Ovary (tissue), 7 donors: ENCODE measurements at regions not wholly inside any gene's neighbourhood (a gene's known extent, or its start where the extent isn't known, plus 50 kb on each side); places are given as distances from the start of the nearest gene placed in this dataset.
A peak's percentile ranks its signal among the peaks of the same experiment; 100 is the strongest.

ENCODE experiments used
- DNase-seq, 5 donors: peaks; one replicate each; pipeline ENCODE4 v3.0.0-alpha.2; 2019 to 2020
- H3K27ac ChIP-seq, 2 donors: fragments of 200-600 bp; one replicate each; pipeline versions ENCODE4 v1.5.1 to v1.8.0; 2019 to 2022
- H3K27me3 ChIP-seq: fragments of 200-600 bp; one replicate; pipeline ENCODE4 v1.8.0; 2022
- H3K36me3 ChIP-seq: fragments of 200-600 bp; sonication (generic); one replicate; pipeline ENCODE4 v1.5.1; 2019
- H3K4me1 ChIP-seq: one replicate; pipeline ENCODE4 v1.8.1; 2013; ENCODE audit warnings: mild to moderate bottlenecking, moderate library complexity; ENCODE audit not compliant: insufficient read depth
- H3K4me3 ChIP-seq: fragments of 200-600 bp; sonication (generic); one replicate; pipeline ENCODE4 v1.5.1; 2017
- H3K9me3 ChIP-seq, 2 donors: fragments of 200-600 bp in 1 of 2; sonication (generic) in 1 of 2; one replicate each; pipeline versions ENCODE4 v1.5.1 to v1.8.1; 2013 to 2019; ENCODE audit warnings: mild to moderate bottlenecking in 1 of 2, moderate library complexity in 1 of 2
- CTCF ChIP-seq, 3 donors: fragments of 450-650 bp in 2 of 3; fragments of 200-600 bp in 1 of 3; IDR thresholded peaks; one replicate each; pipeline versions ENCODE4 v1.5.1 to v1.8.0; 2016 to 2022; ENCODE audit warnings: antibody characterized with exemption in 3 of 3, mild to moderate bottlenecking in 1 of 3
- EP300 ChIP-seq: sonication (generic); formaldehyde crosslinking; IDR thresholded peaks from one replicate; pipeline ENCODE4 v1.6.1; 2017; ENCODE audit warnings: antibody characterized with exemption
- POLR2A ChIP-seq: fragments of 450-650 bp; IDR thresholded peaks from one replicate; pipeline ENCODE4 v1.6.1; 2017; ENCODE audit warnings: antibody characterized with exemption, mild to moderate bottlenecking, moderate library complexity
- WGBS, 3 donors: extraction: QIAGEN DNeasy Blood & Tissue Kit in 1 of 3; methylation state at CpG; one replicate each; pipeline versions ENCODE4 v1.1.5 to v1.1.7; 2013 to 2017; 5-methylcytosine and 5-hydroxymethylcytosine counted together
- intact Hi-C, 4 donors: fragments of 100-400 bp; cut with DNase I; formaldehyde crosslinking; loops; one replicate each; pipeline versions ENCODE4 v1.11.0 to v1.15.1; 2022 to 2023
- donor health status: DM: no; HTN: no; CAD: no; lungs with moderate emphysema.
- donor health status: DM: no; HTN: no; CAD: no.
- donor health status: Bipolar disorder and iron deficiency.
- donor health status: DM: no; HTN: no; CAD: no.
- donor health status: DM: yes; HTN: yes; CAD: no.

- Histone ChIP-seq H3K9me3 (no peaks in the 10 kb centered on the region), H3K27me3 (no peaks in the 10 kb centered on the region), H3K4me1 (peaks cover 5% of the 10 kb centered on the region), H3K4me3 (no peak overlapping the region), H3K36me3 (no peaks in the 10 kb centered on the region), H3K27ac (no peak overlapping the region)
- no peak for DNase-seq
- intact Hi-C loops = loop anchor here in 3 of 4 donors (5.0 to 10.0 kb wide), 4 partner anchors 85 to 288 kb away; partner anchors contain the start of gene ARHGAP29 (in 2 of the 3)
- no peak for TF ChIP-seq POLR2A
- peak in 1 of 3 donors; percentile 12 for TF ChIP-seq CTCF (IDR thresholded peaks at IDR 0.05)
- 11 to 18% (median 16%) methylated on average over 3 of the region's 3 CpGs for WGBS, 3 donors
Observed at GRCh38 chr1:94329986-94330385, 88.2 kb upstream of the ABCD3 start.

DNA sequence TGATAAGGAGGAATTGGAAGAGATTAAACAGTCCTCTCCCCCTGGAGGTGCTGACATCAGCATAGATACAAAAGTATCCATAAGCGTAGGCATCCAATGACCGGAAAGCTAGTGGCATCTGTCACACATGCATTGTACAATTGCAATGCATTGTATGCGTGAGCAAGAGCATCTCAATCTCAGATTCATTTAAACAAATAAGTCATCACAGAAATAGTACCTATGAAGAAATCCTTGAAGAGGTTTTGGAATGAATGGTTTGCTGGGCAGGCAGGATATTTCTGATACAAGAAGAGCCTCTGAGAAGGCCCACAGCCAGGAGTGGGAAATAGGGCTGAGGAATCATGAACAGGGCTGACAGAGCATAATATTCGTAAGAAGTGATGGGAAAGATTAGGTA is 88.9 kb upstream of the ABCD3 start:
- no peaks in the 10 kb centered on the region for H3K27me3 ChIP-seq
- no peak overlapping the region for H3K27ac ChIP-seq
- 92 to 96% (median 94%) methylated on average over 4 of the region's 4 CpGs for WGBS, 3 donors
- intact Hi-C loops = loop anchor here in 2 of 4 donors (5.0 to 10.0 kb wide), 2 partner anchors 84 to 92 kb away; partner anchors contain the start of gene ARHGAP29 (in 1 of the 2)
- peaks cover 5% of the 10 kb centered on the region for H3K4me1 ChIP-seq
- no peaks in the 10 kb centered on the region for H3K36me3 ChIP-seq
- H3K9me3 ChIP-seq = no peaks in the 10 kb centered on the region
- TF ChIP-seq CTCF (IDR thresholded peaks at IDR 0.05) = no peak
- no peak for TF ChIP-seq POLR2A
- TF ChIP-seq EP300 = no peak
- no peak for DNase-seq
- no peak overlapping the region for H3K4me3 ChIP-seq

- peak in 4 of 5 donors; percentile 27 to 57 (median 38) for DNase-seq
- H3K27ac ChIP-seq = no peak overlapping the region
- no peaks in the 10 kb centered on the region for H3K36me3 ChIP-seq
- TF ChIP-seq POLR2A (no peak), EP300 (no peak), CTCF (IDR thresholded peaks at IDR 0.05) (no peak)
- WGBS, 3 donors = 8 to 13% (median 9%) methylated on average over 18 of the region's 18 CpGs
- H3K9me3 ChIP-seq = no peaks in the 10 kb centered on the region
- H3K27me3 ChIP-seq = no peaks in the 10 kb centered on the region
- intact Hi-C loops = loop anchor here in 2 of 4 donors (5.0 to 10.0 kb wide), 2 partner anchors 82 to 90 kb away; partner anchors contain the start of gene ARHGAP29 (in 1 of the 2)
- peaks cover 5% of the 10 kb centered on the region for H3K4me1 ChIP-seq
- no peak overlapping the region for H3K4me3 ChIP-seq
Observed at GRCh38 chr1:94327001-94327690, 89.8 kb upstream of the ARHGAP29 start.

DNA sequence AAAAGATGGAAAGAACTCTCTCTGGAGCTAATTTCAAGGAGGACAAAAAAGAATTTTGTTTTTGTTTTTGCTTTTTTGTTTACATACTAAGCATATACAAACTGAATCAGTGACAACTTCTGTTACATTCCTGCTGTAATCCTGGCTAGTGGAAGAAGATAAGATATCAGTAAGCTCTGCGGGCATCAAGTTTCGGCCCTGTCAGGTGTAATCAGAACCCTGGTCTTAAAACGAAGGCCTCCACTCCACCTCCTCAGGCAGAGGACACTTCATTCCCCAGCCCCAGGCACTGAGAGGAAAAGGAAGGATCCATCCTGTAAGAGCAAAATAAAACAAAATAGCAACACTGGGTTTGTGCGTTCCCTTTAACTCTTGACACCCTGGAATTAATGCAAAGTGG is 88.9 kb upstream of the ARHGAP29 start:
- peaks cover 5% of the 10 kb centered on the region for H3K4me1 ChIP-seq
- WGBS, 3 donors = 13 to 24% (median 18%) methylated on average over 4 of the region's 4 CpGs
- H3K27ac ChIP-seq = no peak overlapping the region

More for the DNA sequence above, 88.9 kb upstream of the ARHGAP29 start:
- TF ChIP-seq CTCF (IDR thresholded peaks at IDR 0.05) (no peak), EP300 (no peak), POLR2A (no peak)
- Histone ChIP-seq H3K4me3 (no peak overlapping the region), H3K36me3 (no peaks in the 10 kb centered on the region), H3K9me3 (no peaks in the 10 kb centered on the region), H3K27me3 (no peaks in the 10 kb centered on the region)
- intact Hi-C loops = loop anchor here in 2 of 4 donors (5.0 to 10.0 kb wide), 2 partner anchors 82 to 89 kb away; partner anchors contain the start of gene ARHGAP29 (in 1 of the 2)
- no peak for DNase-seq
